ENCODE measurements at regions not wholly inside any gene's neighbourhood (a gene's known extent, or its start where the extent isn't known, plus 50 kb on each side); places are given as distances from the start of the nearest gene placed in this dataset.

DNA sequence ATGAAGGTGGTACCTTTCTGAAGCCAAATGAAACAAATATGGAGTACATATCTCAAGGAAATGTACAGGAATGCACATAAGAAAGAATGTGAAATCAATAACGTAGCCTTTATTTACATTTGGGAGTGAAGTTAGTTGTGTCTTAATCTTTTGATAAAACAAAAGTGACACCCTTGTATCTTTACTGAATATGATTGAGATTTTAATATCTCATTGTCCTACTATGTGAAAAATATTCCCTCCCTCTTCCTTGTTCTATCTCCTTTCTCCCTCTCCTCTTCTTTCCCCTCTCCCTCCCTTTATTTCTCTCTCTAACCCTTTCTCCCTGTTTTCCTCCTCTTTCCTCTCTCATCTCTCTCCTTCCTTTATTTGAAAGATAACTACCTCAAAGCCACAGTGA, 89.1 kb downstream of the PTCHD4 start:
- Histone ChIP-seq H3F3A (ENCODE audit: low read length, unreplicated experiment) (no peaks in the 10 kb centered on the region), H3K79me2 (ENCODE audit: low read length) (no peaks in the 10 kb centered on the region), H3K9ac (ENCODE audit: low read length) (no peak overlapping the region), H3K27me3 (ENCODE audit: low read length) (no peaks in the 10 kb centered on the region), H3K9me3 (ENCODE audit: low read length) (no peaks in the 10 kb centered on the region), H4K20me1 (ENCODE audit: low read length) (no peaks in the 10 kb centered on the region), H3K4me2 (ENCODE audit: low read length) (no peak overlapping the region), H3K4me1 (ENCODE audit: insufficient read depth, low read length) (no peaks in the 10 kb centered on the region), H3K36me3 (ENCODE audit: low read depth, low read length) (no peaks in the 10 kb centered on the region), H2AFZ (ENCODE audit: low read length) (no peak overlapping the region), H3K27ac (ENCODE audit: low read length) (no peak overlapping the region), H3K9me2 (replicated peaks; ENCODE audit: low read length) (no peaks in the 10 kb centered on the region), H3K4me3 (ENCODE audit: low read length) (no peak overlapping the region)
- ChIA-PET CTCF (no interaction called here), POLR2A (ENCODE audit: unreplicated experiment) (no interaction called here)
- TF ChIP-seq, protein P1, sequence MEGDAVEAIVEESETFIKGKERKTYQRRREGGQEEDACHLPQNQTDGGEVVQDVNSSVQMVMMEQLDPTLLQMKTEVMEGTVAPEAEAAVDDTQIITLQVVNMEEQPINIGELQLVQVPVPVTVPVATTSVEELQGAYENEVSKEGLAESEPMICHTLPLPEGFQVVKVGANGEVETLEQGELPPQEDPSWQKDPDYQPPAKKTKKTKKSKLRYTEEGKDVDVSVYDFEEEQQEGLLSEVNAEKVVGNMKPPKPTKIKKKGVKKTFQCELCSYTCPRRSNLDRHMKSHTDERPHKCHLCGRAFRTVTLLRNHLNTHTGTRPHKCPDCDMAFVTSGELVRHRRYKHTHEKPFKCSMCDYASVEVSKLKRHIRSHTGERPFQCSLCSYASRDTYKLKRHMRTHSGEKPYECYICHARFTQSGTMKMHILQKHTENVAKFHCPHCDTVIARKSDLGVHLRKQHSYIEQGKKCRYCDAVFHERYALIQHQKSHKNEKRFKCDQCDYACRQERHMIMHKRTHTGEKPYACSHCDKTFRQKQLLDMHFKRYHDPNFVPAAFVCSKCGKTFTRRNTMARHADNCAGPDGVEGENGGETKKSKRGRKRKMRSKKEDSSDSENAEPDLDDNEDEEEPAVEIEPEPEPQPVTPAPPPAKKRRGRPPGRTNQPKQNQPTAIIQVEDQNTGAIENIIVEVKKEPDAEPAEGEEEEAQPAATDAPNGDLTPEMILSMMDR (conservative IDR thresholded peaks at IDR 0.05; ENCODE audit: low read depth, low read length), result no peak
- TF ChIP-seq EZH2 (IDR thresholded peaks at IDR 0.05; ENCODE audit: low read length, unreplicated experiment) (no peak), EZH2phosphoT487 (IDR thresholded peaks at IDR 0.05; ENCODE audit: borderline replicate concordance, low read length) (no peak)
- intact Hi-C loops (cut with micrococcal nuclease), result no loop called here
- no peak for ATAC-seq
- no TSS peak for BruUV-seq (replicated peaks)
- DNase-seq, result no peak

- intact Hi-C loops (cut with micrococcal nuclease), result no loop called here
- Histone ChIP-seq H3K27ac (ENCODE audit: low read length) (no peak overlapping the region), H3K79me2 (ENCODE audit: low read length) (no peaks in the 10 kb centered on the region), H2AFZ (ENCODE audit: low read length) (no peak overlapping the region), H3K9ac (ENCODE audit: low read length) (no peak overlapping the region), H3K9me3 (ENCODE audit: low read length) (no peaks in the 10 kb centered on the region), H3K9me2 (replicated peaks; ENCODE audit: low read length) (no peaks in the 10 kb centered on the region), H3F3A (ENCODE audit: low read length, unreplicated experiment) (no peaks in the 10 kb centered on the region), H3K27me3 (ENCODE audit: low read length) (no peaks in the 10 kb centered on the region), H4K20me1 (ENCODE audit: low read length) (no peaks in the 10 kb centered on the region), H3K4me2 (ENCODE audit: low read length) (no peak overlapping the region), H3K4me1 (ENCODE audit: insufficient read depth, low read length) (no peaks in the 10 kb centered on the region), H3K4me3 (ENCODE audit: low read length) (no peak overlapping the region), H3K36me3 (ENCODE audit: low read depth, low read length) (no peaks in the 10 kb centered on the region)
- ATAC-seq (no peak), DNase-seq (no peak)
- BruUV-seq (replicated peaks), result no TSS peak
- POLR2A ChIA-PET (ENCODE audit: unreplicated experiment), result no interaction called here
- no peak for TF ChIP-seq EZH2phosphoT487 (IDR thresholded peaks at IDR 0.05; ENCODE audit: borderline replicate concordance, low read length)
- CTCF ChIA-PET, result no interaction called here
Observed at GRCh38 chr6:48016020-48016755, 94.8 kb downstream of the PTCHD4 start.

GRCh38 chr6:47992809-47993208, 118.2 kb downstream of the PTCHD4 start:
- H4K20me1 ChIP-seq (ENCODE audit: low read length), result no peaks in the 10 kb centered on the region
- no peaks in the 10 kb centered on the region for H3K36me3 ChIP-seq (ENCODE audit: low read depth, low read length)
- POLR2A ChIA-PET (ENCODE audit: unreplicated experiment), result no interaction called here
- CTCF ChIA-PET, result no interaction called here
- TF ChIP-seq EZH2phosphoT487 (IDR thresholded peaks at IDR 0.05; ENCODE audit: borderline replicate concordance, low read length), result no peak
- TF ChIP-seq EZH2 (IDR thresholded peaks at IDR 0.05; ENCODE audit: low read length, unreplicated experiment), result no peak
- TF ChIP-seq, protein P1 (conservative IDR thresholded peaks at IDR 0.05; ENCODE audit: low read depth, low read length), result no peak
- H3K79me2 ChIP-seq (ENCODE audit: low read length), result no peaks in the 10 kb centered on the region
- BruUV-seq (replicated peaks), result no TSS peak
- intact Hi-C loops (cut with micrococcal nuclease), result no loop called here
- no peaks in the 10 kb centered on the region for H3F3A ChIP-seq (ENCODE audit: low read length, unreplicated experiment)
- DNase-seq, result no peak
- H3K4me1 ChIP-seq (ENCODE audit: insufficient read depth, low read length), result no peaks in the 10 kb centered on the region
- no peaks in the 10 kb centered on the region for H3K9me3 ChIP-seq (ENCODE audit: low read length)
- H3K9me2 ChIP-seq (replicated peaks; ENCODE audit: low read length), result no peaks in the 10 kb centered on the region
- H3K4me3 ChIP-seq (ENCODE audit: low read length), result no peak overlapping the region
- H3K9ac ChIP-seq (ENCODE audit: low read length), result no peak overlapping the region
- no peak overlapping the region for H2AFZ ChIP-seq (ENCODE audit: low read length)
- no peak overlapping the region for H3K4me2 ChIP-seq (ENCODE audit: low read length)
- ATAC-seq, result no peak
- H3K27me3 ChIP-seq (ENCODE audit: low read length), result no peaks in the 10 kb centered on the region
- no peak overlapping the region for H3K27ac ChIP-seq (ENCODE audit: low read length)

Measured in PC-3 (cell line).